GM21367 (cell line): ENCODE measurements at regions not wholly inside any gene's neighbourhood (a gene's known extent, or its start where the extent isn't known, plus 50 kb on each side); places are given as distances from the start of the nearest gene placed in this dataset.

Source experiments
- ATAC-seq: cut with Tn5 transposase; IDR thresholded peaks from one replicate; pipeline ENCODE4 v1.9.1; 2021; ENCODE audit not compliant: unreplicated experiment

DNA sequence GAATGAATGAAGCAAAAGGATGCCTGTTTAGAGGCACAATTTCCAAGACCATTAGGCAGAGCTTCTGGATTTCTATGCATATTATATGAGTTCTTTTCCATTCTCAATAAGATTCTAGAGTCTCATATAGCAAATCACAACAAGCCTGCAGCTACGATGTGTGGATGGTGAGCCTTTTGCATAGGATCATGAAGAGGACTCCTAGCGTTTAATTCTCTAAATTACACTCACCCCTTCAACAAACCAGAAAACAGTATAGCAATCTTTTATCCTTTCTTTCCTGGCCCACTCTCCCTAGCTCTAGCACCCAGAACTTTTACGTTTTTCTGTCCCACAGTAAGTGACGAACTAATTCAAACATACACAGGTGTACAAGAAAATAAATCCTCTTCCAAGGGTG, 293.1 kb upstream of the KLHL29 start:
- ATAC-seq: no peak

DNA sequence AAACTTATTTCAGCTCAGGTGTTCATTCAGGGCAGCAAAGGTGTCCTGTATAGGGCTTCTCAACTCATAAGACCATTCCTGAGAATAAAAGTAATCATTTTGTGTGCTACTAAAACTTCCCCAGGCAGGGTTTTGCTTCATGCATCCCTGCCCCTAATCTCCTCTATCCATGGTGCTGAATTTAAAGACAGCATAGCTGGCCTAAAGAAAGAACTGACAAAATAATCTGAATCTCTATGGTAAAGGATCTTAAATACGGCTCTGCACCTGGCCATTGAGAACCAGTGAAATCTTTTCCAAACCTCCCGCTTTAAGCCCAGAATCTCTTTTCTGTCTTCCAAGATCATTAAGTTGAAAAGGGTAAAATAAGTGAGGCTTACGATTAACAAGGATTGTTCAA, 292.1 kb upstream of the KLHL29 start:
- no peak for ATAC-seq

DNA sequence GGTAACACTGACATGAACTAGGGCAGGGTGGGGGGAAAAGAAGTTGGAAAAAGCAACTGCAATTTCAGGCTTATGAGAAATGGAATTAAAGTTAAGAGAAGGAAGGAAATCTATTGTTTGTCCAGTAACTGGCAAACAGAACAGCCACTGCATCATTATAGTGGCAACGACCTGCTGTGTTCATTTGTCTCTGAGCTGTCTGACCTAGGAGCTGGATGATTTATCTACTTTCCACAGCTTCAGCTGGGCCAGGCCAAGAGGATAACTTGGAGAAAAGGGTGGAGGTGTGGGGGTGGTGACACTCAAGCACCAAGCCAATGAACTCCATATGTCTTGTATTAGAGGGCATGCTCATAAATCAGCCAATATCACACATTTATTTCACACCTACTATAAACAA, 291.5 kb upstream of the KLHL29 start:
- ATAC-seq: no peak

DNA sequence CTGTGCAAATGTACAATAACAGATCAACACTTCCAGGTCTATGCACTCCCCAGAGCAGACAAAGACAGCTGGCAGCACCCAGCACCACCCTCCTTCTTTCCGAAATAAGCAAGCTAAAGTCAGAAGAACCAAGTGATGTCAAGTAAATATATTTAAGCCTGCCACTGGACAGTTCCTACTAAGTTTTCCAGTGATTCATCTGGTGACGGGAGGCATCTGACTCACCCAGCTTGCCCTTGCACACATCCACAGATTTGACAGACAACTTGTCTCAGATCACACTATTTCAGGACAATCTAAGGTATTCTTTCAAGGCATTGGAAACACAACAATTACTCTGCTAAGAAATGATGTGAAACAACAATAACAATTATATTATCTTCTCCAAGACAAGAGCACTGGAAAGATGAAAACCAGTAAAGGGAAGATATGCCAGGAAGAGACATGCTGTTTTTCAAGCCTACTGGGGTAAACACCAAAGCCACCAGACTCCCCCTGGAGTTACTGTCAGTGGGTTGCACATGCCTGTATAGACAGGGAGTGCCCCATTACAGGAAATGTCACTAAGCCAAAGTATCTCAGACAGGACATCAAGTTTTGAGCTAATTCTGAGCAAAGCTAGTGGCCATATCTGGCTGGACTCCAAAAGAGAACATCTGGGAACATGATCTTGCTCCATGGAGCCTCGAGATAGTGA, 287.9 kb upstream of the KLHL29 start:
- ATAC-seq: no peak

DNA sequence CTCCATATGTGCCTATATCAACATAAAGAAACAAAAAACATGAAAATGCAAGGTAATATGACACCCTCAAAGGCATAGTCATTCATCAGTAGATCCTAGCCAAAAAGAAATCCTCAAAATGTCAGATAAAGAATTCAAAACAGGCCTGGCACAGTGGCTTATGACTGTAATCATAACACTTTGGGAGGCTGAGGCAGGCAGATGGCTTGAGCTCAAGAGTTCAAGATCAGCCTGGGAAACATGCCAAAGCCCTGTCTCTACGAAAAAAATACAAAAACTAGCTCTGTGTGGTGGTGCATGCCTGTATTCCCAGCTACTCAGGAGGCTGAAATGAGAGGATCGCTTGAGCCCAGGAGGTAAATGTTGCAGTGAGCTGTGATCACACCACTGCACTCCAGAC, 284.6 kb upstream of the KLHL29 start:
- ATAC-seq: no peak

DNA sequence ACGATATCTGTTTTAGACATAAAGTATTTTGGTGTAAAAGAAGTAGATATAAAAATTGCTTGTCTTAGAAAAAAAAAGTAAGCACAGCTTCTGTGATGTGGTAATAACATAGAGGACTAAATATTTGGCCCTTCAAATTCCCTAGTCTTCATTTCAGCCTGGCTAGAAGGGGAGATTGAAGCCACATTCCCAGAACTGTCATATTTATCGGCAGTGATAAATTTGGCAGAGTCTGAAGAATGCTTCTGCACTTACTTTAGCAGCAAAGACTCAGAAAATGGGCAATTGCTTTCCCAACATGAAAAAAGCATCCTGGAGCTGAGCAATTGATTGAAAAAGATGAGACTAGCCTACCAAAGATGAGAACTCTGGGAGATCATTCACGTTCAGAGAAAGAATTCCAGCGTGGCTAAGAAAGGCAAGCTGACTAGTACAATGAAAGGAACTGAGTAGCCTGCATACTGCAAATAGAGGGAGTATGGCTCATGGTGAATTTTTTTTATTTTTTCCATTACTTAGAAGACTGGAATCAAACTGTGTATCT, 278.7 kb upstream of the KLHL29 start:
- ATAC-seq: no peak

DNA sequence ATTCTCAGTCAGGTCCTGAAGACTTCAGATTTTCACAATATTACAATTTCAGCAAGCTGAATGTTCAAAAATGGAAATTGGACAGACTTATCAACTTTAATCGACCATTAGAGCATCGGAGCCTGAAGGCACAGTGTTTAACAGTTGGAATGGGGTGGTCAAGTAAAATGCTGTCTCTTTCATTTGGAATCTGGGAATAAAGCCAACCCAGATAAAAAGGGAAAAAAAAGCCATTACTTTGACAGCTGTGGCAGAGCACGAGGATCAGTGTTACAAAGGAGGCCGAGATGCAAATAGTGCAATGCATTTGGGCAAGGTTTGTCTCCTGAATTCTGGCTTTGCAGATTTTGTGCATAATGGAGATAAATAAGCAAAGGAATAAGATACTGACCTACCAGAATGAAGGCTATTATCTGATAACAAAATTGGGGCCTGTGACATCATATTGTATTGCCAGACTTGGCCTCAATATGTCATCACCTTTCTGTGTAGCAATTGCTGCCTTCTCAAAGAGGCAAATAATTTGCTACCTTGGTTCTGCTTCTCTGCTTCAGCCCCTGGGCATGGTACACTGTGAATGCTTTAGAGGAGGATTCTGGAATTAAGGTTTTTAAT, 277.5 kb upstream of the KLHL29 start:
- no peak for ATAC-seq

DNA sequence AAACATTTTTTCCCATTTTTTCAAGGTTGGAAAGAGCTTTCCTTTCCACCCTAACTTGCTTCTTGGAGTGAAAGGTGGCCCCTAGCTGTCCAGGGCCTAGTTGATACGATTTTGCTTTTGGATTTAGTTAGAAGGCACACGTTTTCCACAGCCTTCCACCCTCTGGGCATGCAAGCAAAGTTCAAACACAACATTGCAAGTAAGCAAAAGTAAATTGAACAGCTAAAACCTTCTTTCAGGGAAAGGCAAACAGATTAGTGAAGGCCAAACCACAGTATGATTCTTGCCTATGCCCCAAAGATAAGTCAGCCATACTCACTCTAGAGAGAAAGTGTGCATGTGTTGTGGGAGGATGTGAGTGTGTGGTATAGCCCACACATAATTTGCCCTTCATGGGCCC, 273.7 kb upstream of the KLHL29 start:
- ATAC-seq: no peak

DNA sequence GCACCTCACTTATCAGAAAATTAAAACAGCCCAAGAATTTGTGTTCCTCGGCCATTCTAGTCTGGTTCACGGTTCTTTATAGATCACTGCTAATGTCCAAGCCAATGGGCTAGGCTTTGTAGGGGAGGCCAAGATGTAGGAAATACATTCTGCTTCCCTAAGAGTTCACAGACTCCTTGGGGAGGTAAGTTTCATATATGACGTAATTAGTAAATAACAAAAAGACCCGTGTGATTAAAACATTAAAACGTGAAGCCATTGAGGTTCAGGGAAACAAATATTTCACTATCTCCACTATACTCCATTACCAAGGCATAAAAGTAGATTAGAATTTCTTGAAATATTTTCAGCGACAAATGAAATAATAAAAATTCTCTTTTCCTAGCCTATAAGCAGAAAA, 272.5 kb upstream of the KLHL29 start:
- no peak for ATAC-seq

DNA sequence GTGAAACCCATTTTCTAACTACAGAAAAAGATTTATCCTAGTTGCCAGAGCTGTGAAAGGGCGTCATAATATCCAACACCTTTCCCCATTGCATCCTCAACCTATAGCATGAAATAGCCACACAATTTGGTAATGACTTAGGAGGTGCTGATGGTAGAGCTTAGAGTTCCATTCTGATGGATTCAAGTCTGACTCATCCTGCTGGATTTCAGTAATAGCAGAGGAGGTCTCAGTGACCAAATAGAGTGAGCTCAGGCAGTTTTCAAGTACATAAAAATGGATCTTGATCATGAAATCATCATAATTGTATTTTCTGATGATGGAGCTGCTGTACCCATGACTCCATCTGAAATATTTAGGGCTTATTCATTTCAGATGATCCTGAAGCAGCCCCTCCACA, 270.7 kb upstream of the KLHL29 start:
- ATAC-seq: no peak

DNA sequence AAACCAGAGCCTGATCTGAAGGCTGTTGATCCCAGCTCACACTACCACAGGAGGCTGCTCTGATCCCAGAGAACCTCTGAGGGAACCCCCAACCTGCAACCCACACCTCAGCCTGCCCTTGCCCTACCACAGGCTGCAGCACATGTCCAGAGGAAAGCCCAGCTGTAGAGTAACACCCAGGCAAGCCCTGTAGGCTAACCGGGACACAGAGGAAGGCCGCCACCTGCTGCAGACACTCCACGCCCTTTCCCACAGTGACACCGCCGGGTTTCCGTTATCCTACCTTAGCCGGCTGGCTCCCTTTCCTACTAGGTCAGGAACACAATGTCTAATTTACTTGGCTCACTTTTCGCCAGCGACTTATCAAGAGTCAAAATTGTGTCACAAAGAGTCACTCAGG, 266.7 kb upstream of the KLHL29 start:
- ATAC-seq: no peak

DNA sequence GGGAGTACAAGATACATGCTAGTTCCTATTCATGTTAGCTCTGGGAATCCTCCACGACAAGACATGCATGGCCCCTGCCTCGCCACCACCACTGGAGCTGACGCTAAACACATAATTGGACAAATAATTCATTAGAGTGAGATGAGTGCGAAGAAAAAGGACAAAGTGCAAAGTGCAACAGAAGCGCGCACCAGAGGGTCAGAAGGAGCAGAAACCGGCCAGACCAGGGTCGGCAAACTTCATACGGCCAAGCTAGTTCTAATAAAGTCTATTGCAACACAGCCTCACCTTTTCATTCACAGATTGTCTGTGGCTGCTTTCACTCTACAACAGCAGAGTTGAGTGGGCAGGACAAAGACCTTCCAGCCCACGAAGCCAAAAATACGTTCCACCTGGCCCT, 266.1 kb upstream of the KLHL29 start:
- ATAC-seq: no peak

DNA sequence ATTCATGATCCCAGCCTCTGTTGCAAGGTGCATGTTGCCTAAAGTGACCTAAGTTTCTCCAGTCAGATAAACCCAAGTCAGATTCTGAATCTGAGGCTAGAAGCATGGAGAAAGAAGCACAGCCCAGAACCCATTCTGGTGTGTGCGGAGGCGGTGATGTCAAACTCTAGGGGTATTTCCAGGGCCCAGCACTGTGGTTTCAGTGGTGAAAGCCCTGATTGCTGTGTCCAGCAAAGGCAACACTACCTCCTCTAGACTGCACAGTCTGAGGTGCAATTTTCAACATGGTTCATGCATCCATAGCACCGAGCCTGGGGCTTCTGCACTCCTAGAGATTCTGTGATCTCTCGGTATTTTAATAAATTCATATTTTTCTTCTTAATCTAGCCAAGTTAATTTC, 264.8 kb upstream of the KLHL29 start:
- no peak for ATAC-seq

DNA sequence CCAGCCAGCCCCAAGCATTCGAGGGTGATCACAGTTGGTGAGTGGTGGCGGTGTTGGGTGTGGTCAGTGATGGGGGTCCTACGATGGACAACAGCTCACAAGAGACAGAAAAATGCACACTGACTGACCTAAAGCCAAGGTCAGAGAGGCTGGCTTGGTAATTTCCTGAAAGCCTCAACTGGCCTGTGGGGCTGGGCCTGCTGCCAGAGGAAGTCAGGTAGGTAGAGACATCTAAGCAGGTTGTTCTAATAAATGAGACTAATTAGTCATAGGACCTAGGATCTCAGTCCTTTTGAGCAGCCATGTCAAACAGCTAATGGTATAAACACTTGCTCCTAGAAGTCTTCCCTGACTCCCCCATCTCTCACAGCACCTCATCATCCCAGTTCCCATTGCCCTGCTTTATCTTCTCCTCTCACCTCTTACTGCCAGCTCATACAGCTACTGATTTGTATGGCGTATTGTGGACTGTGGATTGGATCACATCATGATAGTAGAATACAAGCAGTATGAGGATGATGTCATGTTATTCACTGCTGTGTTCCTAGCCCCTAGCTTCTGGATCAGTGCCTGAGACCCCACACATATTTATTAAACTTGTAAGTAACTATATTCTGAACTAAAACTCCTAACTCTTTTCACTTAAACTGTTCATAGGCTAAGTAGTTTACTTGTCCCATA, 262.9 kb upstream of the KLHL29 start:
- no peak for ATAC-seq

DNA sequence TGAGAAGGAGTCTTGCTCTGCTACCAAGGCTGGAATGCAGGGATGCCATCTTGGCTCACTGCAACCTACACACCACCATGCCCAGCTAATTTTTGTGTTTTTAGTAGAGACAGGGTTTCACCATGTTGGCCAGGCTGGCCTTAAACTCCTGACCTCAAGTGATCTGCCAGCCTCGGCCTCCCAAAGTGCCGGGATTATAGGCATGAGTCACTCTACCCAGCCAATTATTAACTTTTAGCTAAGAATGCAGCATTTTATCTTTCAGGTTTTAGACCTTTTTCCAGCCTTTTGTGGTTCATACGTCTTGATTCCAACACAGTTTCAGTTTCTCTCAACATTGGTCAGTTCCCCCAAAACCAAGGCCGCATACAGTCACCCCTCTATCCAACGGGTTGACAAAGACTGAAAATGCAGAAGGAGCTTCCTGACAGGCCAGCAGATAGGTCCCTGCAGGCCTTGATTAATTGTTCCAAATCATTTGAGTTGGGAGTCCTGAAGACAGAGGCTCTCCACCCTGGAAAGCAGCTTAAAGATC, 262.2 kb upstream of the KLHL29 start:
- ATAC-seq: no peak

DNA sequence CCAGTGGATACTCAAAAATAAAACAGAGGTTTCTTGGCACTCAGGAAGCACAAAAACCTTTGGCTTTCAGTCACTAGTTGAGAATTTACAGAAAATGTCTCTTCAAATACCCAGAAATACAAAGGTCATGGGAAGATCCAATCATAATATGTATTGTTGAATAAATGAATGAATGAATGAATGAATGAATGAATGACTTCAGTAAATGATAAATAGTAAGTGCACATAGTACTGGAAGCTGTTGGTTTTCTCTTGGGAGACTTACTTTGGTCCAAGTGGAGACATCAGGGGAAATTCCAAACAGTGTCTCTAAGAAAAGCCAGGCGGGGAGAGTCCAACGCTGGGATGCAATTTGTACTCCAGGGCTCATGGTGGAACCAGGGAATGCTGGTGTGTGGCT, 261.3 kb upstream of the KLHL29 start:
- no peak for ATAC-seq

DNA sequence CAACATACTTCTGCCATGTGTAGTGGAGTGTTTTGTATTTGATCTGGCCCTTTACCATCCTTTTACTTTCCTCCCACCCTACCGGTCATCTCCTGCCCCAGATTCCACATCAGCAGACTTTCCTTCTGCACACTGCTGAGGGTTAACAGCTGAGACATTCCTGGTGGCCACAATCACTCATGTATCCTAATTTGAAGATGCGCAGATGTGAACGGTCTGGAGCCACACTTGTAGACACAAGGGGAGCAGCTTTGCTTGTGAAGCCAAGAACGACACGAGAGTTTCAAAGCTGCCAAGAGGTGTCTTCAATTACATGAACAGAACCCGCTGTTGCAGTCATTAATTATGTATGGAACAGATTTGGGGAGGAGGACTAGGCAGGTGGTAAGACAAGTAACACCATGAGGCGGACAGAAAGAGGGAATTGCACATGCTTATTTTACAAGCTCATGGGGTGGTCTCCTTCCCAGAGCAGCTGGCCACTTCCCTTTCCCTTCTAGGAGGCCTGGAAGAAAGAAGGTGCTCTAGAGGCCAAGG, 260.7 kb upstream of the KLHL29 start:
- no peak for ATAC-seq

DNA sequence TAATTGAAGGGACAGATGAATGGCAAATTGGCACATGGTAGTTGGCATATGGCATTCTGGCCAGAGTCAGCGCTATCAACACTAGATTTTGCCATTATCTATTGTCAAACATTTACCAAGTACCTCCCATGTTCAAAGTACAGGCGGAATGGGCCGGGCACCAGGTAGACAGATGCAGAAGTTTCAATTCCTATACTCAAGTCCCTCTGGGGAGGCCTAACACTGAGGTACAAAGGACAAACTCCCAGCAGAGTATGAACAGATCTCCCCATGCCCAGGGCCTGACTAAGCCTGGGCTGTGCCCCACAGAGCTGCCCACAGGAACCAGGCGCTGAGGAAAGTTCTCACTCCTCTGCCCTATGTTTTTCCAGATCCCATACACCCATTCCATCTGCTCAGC, 257.5 kb upstream of the KLHL29 start:
- no peak for ATAC-seq

DNA sequence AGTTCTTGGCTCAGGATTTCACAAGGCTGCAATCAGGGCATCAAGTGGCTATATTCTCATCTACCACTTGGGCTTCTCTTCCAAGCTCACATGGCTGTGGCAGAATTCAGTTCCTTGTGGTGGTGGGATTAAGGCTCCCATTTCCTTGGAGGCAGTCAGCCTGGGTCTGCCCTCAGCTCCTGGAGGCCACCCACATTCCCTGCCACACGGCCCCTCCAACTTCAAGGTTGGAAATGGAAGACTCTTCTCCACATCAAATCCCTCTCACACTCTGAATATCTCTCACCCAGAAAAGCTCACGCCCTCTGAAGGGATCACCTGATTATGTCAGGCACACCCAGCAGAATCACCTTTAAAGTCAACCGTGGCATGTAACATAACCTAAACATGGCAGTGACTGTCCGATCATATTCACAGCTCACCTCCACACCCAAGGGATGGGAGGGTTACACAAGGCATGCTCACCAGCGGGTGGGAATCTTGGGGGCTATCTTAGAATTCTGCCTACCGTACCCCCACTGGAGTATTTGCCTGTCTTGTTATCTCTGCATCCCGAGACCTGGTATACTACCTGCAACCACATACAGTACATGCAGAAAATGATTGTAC, 256.2 kb upstream of the KLHL29 start:
- no peak for ATAC-seq

DNA sequence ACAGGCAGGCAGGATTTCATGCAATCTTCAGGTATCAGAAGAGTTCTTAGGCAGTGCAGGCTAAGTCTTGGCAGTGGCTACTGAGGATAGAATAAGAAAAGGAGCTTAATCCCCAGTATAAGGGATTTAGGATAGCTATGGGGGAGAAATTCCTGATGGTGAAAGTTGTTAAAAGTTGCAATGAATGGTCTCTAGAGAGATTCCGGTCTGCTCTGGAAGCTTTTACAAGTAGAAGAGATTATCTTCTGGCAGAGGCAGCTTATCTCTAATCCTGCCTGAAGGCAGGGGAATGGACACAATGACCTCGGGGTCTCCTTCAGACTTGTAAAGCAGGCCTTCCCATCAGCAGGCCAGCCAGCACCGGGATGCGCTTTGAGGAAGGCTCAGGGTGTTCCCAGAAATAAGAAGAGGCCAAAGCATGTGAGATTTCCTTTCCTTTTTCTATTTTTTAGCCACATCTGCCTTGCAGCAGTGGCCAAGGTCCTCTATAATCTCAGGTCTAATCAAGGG, 253.9 kb upstream of the KLHL29 start:
- no peak for ATAC-seq

DNA sequence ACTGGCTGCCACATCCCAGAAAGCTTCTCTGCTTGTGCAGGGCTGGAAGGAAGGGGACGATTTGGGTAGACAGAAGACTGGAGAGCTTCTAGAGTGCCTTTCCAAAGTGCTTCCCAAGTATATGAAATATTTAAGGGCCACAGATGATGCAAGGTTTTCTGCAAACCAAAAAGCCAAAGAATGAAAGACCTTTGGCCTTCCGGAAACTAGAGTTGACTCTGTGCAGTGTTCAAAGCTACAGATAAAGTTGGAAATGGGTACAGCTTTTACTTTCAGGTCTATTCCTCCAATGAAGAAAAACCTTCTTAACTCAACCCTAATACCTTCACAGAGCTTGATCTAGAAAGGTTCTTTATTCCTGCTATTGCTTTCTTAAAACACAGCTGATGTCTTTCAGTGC, 253.0 kb upstream of the KLHL29 start:
- ATAC-seq: no peak
